ENCODE measurements at regions not wholly inside any gene's neighbourhood (a gene's known extent, or its start where the extent isn't known, plus 50 kb on each side); places are given as distances from the start of the nearest gene placed in this dataset.

DNA sequence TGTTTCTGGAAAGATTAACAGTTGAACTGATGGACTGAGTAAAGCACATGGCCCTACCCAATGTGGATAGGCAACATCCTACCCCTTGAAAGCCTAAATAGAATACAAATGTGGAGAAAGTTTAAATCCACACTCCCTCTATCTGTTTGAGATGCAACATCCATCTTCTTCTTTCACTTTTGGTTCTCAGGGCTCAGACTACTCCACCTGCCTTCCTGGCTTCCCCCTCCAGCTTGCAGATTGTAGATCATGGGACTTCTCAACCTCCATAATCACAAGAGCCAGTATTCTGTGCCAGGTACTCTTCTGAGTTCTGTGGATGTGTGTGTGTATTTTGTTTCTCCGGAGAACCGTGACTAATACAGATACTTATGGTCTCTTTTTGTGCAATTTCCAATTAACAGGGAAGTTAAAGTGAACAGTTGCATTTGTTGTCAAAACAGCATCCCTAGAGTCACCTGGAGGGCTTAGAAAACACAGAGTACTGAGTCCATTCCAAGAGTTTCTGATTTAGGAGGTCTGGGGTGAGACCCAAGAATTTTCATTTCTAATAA is 590.3 kb upstream of the MIR17HG start:
- no peak for DNase-seq (ENCODE audit: low read depth in 4 of 4, low spot score in 2 of 4)

DNA sequence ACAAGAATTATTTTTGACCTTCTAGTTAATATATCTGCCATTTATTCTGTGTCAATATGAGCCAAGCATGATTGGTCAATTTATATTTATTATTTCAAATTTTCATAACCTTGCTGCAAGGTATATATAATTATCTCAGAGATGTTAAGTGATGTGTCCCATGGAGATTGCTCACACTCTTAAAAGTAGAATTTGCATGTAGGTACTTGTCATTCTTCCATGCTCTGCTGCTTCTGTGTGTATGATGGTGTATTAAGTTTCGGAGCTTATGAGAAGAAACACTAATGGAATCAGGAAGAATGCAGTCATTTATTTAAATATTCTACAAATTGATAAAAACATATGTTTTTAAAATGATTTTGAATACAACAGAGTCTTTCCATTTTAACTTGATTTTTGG is 586.8 kb upstream of the MIR17HG start:
- DNase-seq (ENCODE audit: low read depth in 4 of 4, low spot score in 2 of 4): no peak

DNA sequence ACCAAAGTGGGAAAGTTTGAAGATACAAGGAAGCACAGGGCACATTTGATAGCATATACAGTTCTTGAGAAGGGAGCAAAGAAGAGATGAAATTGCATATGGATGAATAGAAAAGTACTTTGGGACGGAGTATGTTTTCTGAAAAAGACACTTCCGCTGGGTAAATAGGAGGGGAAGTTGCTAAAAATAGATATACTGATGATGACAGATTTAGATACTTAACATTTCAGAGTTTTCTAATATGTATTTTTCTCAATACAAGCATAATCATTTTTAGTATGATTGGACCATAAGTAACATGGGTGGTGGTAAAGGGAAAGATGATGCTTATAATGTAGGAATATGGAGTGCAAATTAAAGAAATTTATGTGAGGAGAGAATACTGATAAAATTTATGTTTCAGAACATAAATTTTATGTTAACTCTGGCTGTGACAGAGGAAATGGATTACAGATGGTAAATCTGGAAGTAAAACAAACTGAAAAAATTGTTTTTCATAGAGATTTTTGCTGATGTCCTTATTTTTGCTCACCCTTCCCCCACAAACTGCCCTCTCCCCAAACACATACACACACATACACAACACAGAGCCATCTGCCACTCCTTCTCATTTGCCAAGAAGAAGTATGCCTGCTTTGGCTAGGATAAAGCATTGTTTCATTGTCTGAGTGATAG is 583.9 kb upstream of the MIR17HG start:
- DNase-seq (ENCODE audit: low read depth in 4 of 4, low spot score in 2 of 4): no peak

DNA sequence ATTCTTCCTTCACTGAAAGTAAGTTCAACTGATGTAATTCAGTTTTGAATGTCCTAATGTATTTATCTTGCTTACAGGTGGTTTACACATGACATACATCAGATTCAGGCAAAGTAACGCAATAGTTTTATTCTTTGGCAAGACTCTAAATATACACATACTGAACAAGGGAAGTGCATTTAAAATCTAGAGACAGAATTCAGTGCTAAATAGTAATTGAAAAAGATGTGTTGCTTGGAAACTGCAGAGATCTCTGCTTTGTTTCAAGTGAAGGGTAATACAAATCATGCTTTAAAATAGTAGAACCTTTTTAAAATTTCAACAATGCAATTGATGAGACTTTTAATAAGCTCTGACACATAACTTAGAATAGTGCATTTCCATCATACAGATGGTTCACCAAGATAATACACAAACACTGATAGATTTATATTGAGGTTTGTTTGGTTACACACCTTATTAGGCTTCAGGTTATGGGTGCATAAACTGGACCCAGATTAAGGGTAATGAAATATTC is 581.0 kb upstream of the MIR17HG start:
- DNase-seq (ENCODE audit: low read depth in 4 of 4, low spot score in 2 of 4): no peak

DNA sequence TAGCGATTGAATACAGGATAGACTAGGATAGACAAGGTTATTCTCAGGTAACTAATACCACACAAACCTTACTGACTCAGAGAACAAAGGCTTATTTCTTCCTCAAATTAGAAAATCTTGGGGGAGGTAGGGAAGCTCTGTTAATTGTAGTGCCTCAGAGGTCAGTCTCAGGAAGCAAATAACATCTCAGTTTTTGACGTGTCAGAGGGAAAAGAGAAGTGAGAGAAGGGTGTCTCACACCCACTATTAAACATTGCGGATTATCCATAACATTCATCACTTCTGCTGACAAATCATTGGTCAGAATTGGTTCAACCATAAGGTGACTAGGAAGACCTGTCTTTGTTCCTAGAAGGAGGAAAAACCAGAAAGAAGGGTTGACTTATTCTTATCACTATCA is 579.4 kb upstream of the MIR17HG start:
- no peak for DNase-seq (ENCODE audit: low read depth in 4 of 4, low spot score in 2 of 4)

DNA sequence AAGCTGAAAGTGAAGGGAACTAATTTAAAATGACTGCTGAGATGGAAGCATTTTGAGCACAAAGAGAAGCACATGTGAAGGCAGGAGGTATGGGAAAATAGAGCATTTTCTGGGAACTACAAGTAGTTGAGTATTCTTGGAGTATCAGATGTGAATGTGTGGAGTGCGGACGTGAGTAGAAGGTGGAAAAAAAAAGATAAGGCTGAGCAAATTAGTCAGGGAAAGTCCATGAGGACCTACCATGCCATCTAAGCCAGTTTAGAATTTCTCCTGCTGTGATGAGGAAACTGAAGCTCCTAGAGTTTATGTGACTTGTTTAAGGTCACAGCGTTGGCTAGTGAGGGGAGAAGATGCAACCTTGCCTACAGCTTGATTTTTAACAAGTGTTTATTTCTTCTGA is 578.1 kb upstream of the MIR17HG start:
- DNase-seq (ENCODE audit: low read depth in 4 of 4, low spot score in 2 of 4): no peak

DNA sequence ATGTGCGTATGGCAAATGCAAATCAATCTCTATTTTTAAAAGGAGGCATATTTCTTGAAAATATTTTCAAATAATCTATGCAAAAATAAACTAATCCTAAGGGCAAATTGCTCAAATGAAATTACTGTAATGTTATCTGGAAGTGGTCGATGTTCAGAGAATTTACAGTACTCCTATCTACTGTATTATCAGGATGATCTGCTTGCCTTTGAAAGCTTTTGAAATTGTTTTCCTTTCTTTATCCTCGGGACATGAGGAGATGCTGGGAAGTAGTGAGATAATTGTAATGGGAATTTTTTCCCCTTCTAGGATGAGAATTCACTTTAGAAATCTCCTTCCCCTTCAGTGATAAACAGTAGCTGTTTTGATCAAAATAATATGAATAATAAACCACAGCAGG is 577.2 kb upstream of the MIR17HG start:
- no peak for DNase-seq (ENCODE audit: low read depth in 4 of 4, low spot score in 2 of 4)

DNA sequence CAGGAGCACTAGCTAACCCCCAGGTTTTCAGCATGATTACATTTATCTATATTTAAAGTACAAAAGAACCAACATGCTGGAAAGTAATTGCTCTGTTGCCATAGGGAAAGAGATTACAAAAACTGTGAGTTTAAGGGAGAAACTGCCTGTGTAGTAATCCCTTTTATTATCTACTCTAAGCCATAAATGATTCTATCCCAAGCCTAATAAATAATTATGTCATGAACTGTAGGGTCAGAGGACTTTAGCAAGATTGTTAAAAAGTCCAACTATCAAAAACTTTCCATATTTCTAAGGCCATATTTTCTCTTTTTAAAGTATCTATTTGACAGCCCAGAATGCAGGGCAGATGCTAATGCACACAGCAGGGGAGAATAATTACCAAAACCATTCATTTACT is 573.8 kb upstream of the MIR17HG start:
- DNase-seq (ENCODE audit: low read depth in 4 of 4, low spot score in 2 of 4): no peak

DNA sequence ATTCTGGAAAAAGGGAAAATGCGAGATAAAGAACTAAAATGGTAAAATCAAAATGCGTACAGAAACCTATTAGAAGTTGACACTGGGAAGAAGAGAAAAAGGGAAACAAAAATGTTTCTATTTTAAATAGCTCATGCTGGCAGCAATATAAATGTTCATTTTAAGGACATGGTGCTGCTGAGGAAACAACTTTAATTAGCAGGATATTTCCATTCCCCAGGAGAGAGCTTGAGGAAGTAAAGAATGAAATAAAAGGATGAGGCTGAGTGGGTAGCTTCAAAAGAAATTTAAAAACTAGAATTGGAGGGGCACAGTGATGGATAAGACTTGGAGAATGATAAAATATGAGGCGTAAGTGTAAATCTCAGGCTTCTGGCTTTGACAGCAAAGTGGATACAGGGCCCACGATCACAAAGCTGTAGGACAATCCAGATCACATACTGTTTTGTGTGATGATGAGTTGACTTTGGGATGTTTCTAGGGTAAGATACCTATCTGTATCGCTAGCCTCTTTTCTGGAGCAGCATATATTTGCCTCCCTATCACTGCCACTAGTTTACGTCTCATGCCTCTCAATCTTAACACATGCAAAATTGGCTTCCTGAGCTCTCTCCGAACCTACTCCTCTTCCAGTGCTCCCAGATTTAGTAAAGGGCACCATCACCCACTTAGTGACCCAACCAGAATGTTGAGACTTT is 571.3 kb upstream of the MIR17HG start:
- DNase-seq (ENCODE audit: low read depth in 4 of 4, low spot score in 2 of 4): no peak

DNA sequence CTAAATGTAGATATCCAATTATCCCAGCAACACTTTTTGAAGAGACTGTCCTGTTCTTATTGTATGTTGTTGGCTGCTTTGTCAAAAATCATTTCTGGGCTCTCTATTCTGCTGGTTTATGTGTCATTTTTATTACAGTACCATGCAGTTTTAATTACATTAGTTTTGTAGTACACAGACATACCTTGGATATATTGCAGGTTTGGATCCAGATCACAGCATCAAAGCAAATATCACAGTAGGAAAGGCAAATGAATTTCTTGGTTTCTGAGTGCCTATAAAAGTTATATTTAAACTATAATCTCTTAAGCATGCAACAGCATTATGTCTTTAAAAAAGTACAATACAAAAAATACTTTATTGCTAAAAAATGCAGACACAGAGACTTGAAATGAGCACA is 564.2 kb upstream of the MIR17HG start:
- DNase-seq (ENCODE audit: low read depth in 4 of 4, low spot score in 2 of 4): no peak

DNA sequence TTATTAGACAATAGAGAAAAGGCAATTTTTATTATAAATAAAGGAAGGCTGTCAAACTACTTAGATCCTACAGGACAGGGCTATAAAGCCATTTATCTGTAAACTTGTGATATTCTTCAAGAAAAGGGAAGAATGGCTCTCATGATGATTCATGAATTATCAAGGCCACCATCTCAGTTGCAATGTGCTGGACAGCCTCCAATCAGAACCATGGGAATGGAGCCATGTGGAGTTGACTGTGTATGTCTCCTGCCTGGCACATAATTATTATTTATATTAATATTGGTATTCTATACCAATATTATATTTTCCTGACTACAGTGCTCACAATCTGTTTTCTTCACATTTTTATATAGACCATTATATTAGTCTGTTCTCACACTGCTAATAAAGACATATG is 560.5 kb upstream of the MIR17HG start:
- DNase-seq (ENCODE audit: low read depth in 4 of 4, low spot score in 2 of 4): no peak

DNA sequence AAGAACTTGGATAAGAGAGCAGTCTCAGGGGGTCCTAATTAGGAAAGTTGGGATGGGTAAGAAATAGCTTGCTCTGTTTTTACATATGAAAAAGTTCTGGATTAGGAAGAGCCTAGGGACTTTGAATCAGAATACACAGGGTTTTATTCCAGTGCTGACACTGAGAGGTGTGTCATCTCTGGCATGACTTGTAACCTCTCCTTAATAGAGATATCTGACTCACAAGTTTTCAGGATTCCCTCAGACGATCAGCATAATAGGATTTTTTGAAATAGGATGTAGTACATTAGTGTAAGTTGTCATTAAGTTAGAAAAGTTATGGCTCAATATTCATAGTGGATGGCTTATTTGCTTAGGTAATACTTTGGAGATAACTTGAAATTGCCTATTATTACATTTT is 555.2 kb upstream of the MIR17HG start:
- no peak for DNase-seq (ENCODE audit: low read depth in 4 of 4, low spot score in 2 of 4)

DNA sequence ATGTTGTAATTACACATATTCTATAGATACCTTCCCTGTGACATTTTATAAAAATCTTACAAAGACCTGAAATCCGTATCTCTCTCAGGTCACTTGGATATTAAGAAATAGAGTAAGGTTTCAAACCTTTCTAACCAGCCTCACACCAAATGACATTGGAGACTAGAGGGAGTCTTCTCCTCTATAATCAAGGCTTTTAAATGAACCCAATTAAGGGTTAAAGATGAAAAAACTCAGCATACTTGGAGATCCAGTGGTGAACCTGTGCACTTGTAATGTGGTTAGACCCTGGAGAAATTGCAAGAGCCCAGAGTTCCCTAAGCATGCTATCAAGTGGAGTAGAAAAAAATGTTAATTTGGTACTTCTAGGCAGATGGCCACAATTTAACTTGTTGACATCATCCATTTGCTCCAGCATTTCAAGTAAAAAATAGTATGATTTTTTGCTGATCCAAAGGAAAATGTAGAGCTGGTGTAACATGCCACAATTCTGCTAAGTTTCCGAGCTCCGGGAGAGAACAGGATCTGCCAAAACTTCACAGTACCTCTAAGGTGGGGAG is 554.1 kb upstream of the MIR17HG start:
- no peak for DNase-seq (ENCODE audit: low read depth in 4 of 4, low spot score in 2 of 4)

DNA sequence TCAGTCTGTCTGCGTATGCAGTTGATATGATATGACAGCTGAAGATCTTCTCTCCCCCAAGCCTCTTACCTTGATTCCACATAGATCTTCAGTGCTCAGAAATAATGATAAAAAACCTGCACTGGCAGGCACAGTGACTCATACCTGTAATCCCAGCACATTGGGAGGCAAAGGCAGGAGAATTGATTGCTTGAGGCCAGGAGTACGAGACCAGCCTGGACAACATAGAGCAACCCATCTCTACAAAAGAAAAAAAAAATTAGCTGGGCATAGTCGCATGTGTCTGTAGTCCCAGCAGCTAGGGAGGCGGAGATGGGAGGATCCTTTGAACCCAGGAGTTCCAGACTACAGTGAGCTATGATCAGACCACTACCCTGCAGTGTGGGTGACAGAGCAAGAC is 551.0 kb upstream of the MIR17HG start:
- no peak for DNase-seq (ENCODE audit: low read depth in 4 of 4, low spot score in 2 of 4)

DNA sequence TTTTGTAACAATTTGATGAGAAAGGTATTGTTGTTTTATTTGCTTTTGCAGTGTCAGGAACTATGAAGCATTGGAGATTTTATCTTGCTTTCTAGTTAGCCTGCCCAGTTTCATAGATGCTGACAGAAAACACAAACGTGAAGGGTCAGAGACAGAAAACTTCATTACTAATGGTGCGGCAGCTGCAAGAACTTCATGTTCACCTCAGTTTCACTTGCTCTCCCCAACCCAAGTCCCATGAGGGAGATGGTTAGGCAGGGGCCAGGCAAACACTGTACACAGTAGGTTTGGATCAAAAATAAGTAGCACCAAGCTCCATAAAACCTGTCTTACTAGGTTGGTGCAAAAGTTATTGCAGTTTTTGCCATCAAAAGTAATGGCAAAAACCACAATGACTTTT is 550.2 kb upstream of the MIR17HG start:
- no peak for DNase-seq (ENCODE audit: low read depth in 4 of 4, low spot score in 2 of 4)

DNA sequence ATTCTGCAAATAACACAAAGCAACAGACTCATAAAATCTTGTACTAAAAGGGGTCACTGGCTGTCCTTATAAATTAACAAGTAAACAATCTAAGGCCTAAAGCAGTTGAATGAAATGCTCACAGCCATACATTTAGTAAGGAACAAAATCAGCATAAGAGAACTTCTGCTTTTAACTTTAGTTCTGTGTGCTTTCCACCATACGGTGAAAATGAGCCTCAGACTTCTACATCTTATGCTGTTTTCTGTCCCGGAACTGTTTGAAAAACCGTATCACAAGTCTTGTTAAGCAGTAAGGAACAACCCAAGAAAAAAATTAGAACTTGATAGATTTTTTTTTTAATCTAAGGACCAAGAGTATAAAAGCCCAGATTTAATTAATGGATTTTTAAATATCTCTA is 549.1 kb upstream of the MIR17HG start:
- no peak for DNase-seq (ENCODE audit: low read depth in 4 of 4, low spot score in 2 of 4)

DNA sequence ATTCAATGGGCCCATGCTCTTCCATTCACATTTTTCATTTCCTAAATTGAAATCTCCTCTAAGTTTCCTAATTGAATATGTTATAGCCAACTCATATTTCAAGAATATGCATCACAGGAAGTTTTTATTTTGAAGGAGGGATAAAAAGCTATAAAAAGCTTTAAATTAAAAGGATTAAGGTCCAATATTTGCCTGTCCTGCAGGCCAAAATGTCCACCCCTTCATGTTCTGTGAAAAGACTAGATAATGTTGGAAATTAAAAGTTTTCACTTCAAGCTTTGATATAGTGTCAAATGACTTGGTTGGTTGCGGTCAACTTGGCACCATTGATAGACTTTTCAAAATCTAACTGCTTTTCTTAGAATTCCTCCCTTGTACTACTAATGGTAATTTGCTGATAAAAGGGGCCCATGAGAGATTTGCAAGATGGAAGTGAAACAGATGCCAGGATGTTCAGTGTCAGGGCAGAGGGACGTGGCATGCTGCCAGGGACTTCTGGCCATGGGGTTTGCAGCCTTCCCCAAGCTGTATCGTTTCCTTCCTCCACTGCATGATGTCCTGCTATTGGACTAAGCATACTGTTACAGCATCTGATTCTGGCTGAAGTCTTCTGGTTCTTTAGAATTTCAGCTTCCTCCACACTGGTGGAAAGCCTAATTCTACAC is 547.3 kb upstream of the MIR17HG start:
- DNase-seq (ENCODE audit: low read depth in 4 of 4, low spot score in 2 of 4): no peak

DNA sequence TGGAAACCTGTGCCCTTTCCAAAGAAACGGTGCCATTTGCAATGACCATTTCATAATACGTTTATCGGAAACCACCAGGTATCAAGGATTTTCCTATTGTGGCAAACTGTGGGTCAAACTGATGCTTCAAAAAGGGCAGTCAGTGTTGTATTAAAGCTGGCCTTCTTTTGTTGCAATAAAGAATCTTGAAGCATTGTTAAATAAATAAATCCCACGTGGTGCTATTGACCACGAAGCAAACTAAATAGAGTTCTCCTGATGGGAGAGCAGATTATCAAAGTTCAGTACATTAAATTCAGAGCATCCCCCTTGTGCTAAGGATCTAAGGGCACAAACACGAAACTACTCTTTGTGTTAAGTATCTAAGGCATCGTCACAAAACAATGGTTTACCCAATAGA is 545.9 kb upstream of the MIR17HG start:
- DNase-seq (ENCODE audit: low read depth in 4 of 4, low spot score in 2 of 4): no peak

DNA sequence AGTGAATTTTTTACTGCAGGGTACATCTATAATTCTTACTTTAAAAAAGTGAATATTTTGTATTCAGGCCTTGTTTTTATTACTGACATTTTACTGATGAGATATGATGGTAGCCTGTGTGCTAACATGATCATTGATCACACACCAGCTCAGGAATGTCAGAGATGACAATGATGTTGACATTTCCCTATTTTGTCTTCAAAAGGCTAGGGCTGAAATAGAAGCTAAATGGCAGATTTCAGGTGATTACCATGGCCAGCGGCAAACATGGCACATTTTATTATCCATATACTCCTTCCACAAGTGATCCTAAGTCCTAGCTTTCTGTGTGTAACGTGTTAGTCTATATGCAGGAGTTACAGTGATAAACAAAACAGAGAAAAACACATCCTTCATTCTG is 544.3 kb upstream of the MIR17HG start:
- DNase-seq (ENCODE audit: low read depth in 4 of 4, low spot score in 2 of 4): no peak

DNA sequence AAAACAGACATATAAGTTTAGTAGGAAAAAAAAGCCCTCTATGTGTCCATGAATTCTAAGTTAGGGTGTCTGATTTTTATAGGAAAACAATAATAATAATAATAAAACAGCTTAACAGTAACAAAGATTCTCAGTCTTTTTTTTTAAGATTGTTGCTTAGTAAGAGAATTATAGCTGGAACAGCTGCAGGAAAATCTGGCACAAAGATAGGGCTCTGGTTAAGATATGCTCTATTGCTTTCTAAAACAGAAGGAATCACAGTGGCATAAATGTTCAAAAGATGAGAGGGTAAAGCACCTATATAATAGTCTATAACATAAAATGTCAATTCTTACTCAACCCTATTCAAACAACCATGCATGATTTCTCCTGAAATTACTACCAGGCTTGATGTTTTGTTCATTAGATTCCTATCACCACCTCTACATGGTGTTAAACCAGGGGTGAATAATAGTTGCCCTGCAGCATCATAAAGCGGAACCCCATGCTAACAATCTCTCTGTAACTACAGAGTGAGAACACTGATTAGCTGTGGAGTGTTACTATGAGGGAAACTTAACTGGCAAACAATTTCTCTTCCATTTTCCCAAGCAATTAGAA is 541.4 kb upstream of the MIR17HG start:
- DNase-seq (ENCODE audit: low read depth in 4 of 4, low spot score in 2 of 4): no peak

DNA sequence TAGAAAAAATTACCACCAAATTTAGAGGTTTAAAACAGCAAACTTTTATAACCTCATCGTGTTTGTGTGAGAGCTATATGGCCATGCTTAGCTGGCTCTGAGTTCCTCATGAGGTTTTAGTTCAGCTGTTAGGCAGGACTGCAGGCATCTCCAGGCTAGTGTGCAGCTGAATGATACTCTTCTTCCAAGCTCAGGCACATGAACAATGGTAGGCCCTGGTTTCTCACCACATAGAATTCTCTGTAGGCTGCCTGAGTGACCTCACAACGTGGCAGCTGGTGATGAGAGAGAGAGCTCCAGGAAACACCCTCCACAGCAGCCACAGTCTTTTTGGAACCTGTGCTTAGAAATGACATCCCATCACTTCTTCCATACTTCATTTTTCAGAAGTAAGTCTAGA is 540.6 kb upstream of the MIR17HG start:
- no peak for DNase-seq (ENCODE audit: low read depth in 4 of 4, low spot score in 2 of 4)

Measured in left renal cortex interstitium (tissue), 4 donors.